ENCODE measurements at regions not wholly inside any gene's neighbourhood (a gene's known extent, or its start where the extent isn't known, plus 50 kb on each side); places are given as distances from the start of the nearest gene placed in this dataset.

DNA sequence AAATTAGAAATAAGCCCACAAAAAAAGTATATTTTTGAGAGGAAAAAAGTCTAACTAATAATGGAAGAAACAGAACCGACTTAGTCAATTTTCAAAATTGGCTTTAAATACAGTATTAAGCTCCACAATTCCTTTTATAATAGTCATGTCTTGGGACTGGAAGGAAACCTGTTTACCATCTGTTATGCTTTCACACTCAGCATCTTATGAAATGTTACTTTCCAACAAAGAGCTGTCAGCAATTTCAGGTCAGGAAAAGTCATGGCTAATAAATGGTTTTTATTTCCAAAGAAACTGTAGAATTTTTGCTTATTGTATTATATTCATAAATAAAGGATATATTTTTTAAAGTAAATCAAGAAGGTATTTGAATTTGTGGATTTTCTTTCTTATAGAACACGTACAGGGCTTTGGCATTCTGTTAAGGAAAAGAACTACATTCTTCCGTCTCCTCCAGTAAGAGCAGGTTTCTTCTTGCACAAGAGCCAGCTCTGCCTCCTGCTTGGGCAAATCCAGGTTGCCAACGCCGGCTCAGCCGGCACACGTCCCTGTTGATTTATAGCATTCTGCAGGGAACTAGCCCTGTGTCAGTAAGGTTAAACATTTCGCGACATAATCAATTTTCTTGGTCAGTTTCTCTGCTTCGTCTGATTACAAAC, 52.9 kb upstream of the GPR12 start:
- Histone ChIP-seq H3K27me3 (ENCODE audit: insufficient read depth, insufficient read length) (no peaks in the 10 kb centered on the region), H3K36me3 (ENCODE audit: insufficient read depth, insufficient read length, low read length) (no peaks in the 10 kb centered on the region), H3K9me3 (ENCODE audit: insufficient read depth, low read length) (no peaks in the 10 kb centered on the region), H3K4me1 (ENCODE audit: insufficient read depth, insufficient read length) (no peaks in the 10 kb centered on the region), H3K9ac (ENCODE audit: insufficient read length, low read depth) (no peak overlapping the region), H3K4me3 (ENCODE audit: insufficient read length, low read depth) (no peak overlapping the region)
- TF ChIP-seq YY1 (IDR thresholded peaks at IDR 0.05; ENCODE audit: insufficient read depth, insufficient read length) (no peak), ZNF274 (IDR thresholded peaks at IDR 0.05; ENCODE audit: low read depth, low read length) (no peak), SUZ12 (IDR thresholded peaks at IDR 0.05; ENCODE audit: extremely low read depth, insufficient read depth, insufficient read length) (no peak)
- no peak for DNase-seq (ENCODE audit: low read depth, low spot score)

DNA sequence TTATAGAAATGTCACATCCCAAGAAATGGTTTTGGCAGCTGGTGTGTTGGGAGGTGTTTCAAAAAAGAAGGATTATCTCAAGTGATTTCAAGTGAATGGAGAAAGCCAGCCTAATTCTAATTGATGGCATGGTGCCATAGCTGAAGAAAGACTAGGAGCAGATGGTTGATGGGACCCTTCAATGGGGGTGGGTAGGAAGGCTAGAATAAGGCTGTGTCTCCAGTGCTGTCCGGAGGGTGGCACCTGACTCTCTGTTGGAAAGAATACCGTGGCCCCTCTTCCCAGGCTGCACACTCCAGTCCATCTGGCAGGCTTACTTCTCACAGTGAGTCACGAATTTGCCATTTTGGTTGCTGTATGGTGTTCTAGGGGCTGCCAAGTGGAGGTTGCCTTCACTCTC, 51.0 kb upstream of the GPR12 start:
- peaks cover 4% of the 10 kb centered on the region; the same call in 1 of the 2 replicates for H3K9me3 ChIP-seq (ENCODE audit: insufficient read depth, low read length)
- H3K9ac ChIP-seq (ENCODE audit: insufficient read length, low read depth): no peak overlapping the region
- no peaks in the 10 kb centered on the region for H3K36me3 ChIP-seq (ENCODE audit: insufficient read depth, insufficient read length, low read length)
- no peaks in the 10 kb centered on the region for H3K4me1 ChIP-seq (ENCODE audit: insufficient read depth, insufficient read length)
- DNase-seq (ENCODE audit: low read depth, low spot score): no peak
- TF ChIP-seq YY1 (IDR thresholded peaks at IDR 0.05; ENCODE audit: insufficient read depth, insufficient read length) (no peak), SUZ12 (IDR thresholded peaks at IDR 0.05; ENCODE audit: extremely low read depth, insufficient read depth, insufficient read length) (no peak), ZNF274 (IDR thresholded peaks at IDR 0.05; ENCODE audit: low read depth, low read length) (no peak)
- H3K4me3 ChIP-seq (ENCODE audit: insufficient read length, low read depth): no peak overlapping the region
- H3K27me3 ChIP-seq (ENCODE audit: insufficient read depth, insufficient read length): no peaks in the 10 kb centered on the region
